HUES64 (cell line): ENCODE measurements at regions not wholly inside any gene's neighbourhood (a gene's known extent, or its start where the extent isn't known, plus 50 kb on each side); places are given as distances from the start of the nearest gene placed in this dataset.

ENCODE experiments used
- H3K27ac ChIP-seq: 2 replicates; pipeline ENCODE4 v1.7.0; 2013; ENCODE audit warnings: low read depth, low read length, inconsistent platforms
- H3K27me3 ChIP-seq: 2 replicates; pipeline ENCODE4 v1.6.1; 2013; ENCODE audit warnings: mild to moderate bottlenecking, low read length; ENCODE audit not compliant: insufficient read depth
- H3K36me3 ChIP-seq: 2 replicates; pipeline ENCODE4 v1.6.1; 2013; ENCODE audit warnings: mild to moderate bottlenecking, low read length; ENCODE audit not compliant: insufficient read depth
- H3K4me1 ChIP-seq: 2 replicates; pipeline ENCODE4 v1.6.1; 2013; ENCODE audit warnings: mild to moderate bottlenecking, low read length, moderate library complexity; ENCODE audit not compliant: insufficient read depth
- H3K4me3 ChIP-seq: 2 replicates; pipeline ENCODE4 v1.5.1; 2013; ENCODE audit warnings: mild to moderate bottlenecking, low read length, moderate library complexity
- H3K9ac ChIP-seq: 2 replicates; pipeline ENCODE4 v1.6.1; 2013; ENCODE audit warnings: mild to moderate bottlenecking, low read depth, low read length
- H3K9me3 ChIP-seq: 2 replicates; pipeline ENCODE4 v1.6.1; 2013; ENCODE audit warnings: low read depth, low read length; ENCODE audit not compliant: insufficient read depth
- WGBS: fragments of 150-250, 120-280 bp; methylation state at CpG from one replicate; pipeline ENCODE4 v1.1.7; 2013; ENCODE audit warnings: missing lambda C conversion rate; 5-methylcytosine and 5-hydroxymethylcytosine counted together

DNA sequence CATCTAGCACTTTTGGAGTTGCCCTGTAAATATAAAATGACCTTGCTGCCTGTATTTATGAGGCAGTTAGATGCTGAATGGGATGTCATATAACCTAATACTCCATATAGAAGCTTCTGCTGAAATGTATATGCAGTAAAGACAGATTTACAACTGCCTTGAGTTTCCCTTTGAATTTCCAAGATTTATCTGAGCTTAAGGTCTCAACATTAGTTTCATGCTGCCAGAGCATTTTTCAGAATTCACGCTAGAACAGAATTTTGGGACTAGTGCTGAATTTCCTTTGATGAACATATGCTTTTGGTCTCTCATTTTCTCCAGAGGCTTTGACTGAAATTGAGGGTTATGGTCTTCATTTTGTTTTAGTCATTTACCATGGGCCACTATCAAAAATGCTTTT is 254.7 kb upstream of the FANCL start:
- H3K27ac ChIP-seq, result 0 out of 2 replicates have a peak overlapping the region, but pooled peaks have one; percentile 12
- H3K27me3 ChIP-seq, result no peaks in the 10 kb centered on the region
- WGBS, result 90% methylated on average over 1 of the region's 1 CpG
- peaks cover 53% of the 10 kb centered on the region for H3K4me1 ChIP-seq
- no peak overlapping the region for H3K9ac ChIP-seq
- H3K36me3 ChIP-seq, result no peaks in the 10 kb centered on the region
- no peak overlapping the region for H3K4me3 ChIP-seq
- no peaks in the 10 kb centered on the region for H3K9me3 ChIP-seq

DNA sequence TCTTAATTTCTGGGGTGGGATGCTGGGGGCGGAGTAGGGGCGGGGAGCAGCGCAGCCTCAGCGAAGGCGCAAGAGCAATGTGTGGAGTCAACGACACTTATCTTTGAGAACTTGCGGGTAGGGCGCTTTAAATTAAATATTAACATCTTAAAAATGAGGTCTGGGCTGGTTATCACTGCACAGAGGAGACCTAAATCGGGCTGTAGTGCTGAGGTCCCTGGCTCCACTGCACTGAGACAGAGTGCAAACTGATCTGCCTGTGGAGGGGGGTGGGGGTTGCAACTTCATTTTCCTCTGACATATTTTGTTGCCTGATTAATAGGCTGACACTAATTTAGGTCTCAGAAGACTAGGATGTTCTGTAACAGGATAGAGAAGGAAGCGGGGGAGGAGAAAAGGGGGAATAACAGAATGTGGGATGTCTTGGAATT is 253.0 kb upstream of the FANCL start:
- WGBS, result 91% methylated on average over 10 of the region's 10 CpGs
- H3K27ac ChIP-seq, result no peak overlapping the region

DNA sequence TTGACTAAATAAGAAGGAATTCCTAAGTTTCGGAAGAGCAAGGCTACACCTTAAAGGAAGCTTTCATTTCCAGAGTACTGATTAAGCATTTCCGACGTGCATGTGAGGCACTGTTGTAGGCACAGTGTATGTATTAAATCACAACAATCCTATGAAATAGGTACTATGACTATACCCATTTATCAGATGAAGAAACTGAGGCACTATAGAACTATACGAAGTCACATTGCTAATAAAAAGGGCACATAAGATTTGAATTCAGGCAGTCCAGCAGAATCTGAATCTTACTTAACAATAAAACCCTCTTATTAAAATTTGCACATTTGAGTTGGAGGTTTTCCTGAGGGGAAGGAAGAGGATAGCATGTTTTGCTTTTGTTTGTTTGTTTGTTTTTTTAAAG is 243.5 kb upstream of the FANCL start:
- Histone ChIP-seq H3K9ac (no peak overlapping the region), H3K36me3 (no peaks in the 10 kb centered on the region), H3K27me3 (no peaks in the 10 kb centered on the region), H3K4me3 (no peak overlapping the region), H3K4me1 (peaks cover 6% of the 10 kb centered on the region), H3K27ac (no peak overlapping the region), H3K9me3 (peaks cover 24% of the 10 kb centered on the region)
- 91% methylated on average over 4 of the region's 4 CpGs for WGBS

More for the DNA sequence above, 253.0 kb upstream of the FANCL start:
- Histone ChIP-seq H3K4me3 (no peak overlapping the region), H3K27me3 (no peaks in the 10 kb centered on the region), H3K9ac (no peak overlapping the region), H3K36me3 (no peaks in the 10 kb centered on the region), H3K9me3 (no peaks in the 10 kb centered on the region), H3K4me1 (peaks cover 43% of the 10 kb centered on the region)

DNA sequence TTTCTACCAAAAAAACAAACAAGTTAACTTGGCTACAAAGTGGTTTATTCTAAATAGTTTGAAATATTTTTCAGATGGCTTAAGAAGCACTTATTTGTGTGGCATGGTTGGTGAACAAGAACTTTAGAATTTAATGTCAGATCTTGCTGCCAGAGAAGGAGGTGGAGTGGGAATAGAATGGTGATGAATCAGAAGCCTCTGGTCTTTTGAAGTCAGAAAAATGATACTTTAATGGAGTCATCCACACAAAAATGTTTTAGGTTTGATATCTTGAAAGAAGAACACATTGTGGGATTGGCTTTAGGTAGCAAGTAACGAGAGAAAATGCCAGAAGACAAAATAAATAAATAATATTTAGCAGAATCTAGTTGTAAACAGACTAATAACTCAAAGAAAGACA is 243.1 kb upstream of the FANCL start:
- Histone ChIP-seq H3K9me3 (peaks cover 24% of the 10 kb centered on the region), H3K27ac (no peak overlapping the region), H3K4me1 (peaks cover 9% of the 10 kb centered on the region), H3K27me3 (no peaks in the 10 kb centered on the region), H3K4me3 (no peak overlapping the region), H3K9ac (no peak overlapping the region), H3K36me3 (no peaks in the 10 kb centered on the region)
- WGBS, result no CpG with 5 or more reads among the region's 1 CpG

DNA sequence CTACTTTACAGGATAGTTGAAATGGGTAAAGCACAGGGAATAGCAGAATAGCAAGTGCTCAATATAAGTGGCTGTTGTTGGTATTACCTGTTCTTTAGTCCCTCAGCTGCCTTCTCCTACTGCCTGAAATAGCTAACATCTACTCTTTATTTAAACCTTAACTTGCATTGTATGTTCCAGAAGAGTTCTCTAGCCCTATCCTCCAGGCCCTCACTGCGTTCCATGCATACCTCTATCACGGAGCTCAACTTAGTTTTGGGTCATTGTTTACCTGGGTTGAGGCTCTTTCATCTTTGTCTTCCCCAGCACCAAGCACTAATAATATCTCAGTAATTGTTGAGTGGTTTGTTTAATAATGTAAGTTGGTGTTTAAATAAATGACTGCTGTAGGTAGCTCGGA is 242.2 kb upstream of the FANCL start:
- Histone ChIP-seq H3K36me3 (no peaks in the 10 kb centered on the region), H3K9me3 (peaks cover 21% of the 10 kb centered on the region), H3K4me3 (no peak overlapping the region), H3K27ac (no peak overlapping the region), H3K4me1 (peaks cover 14% of the 10 kb centered on the region), H3K9ac (no peak overlapping the region), H3K27me3 (no peaks in the 10 kb centered on the region)
- 88% methylated on average over 3 of the region's 3 CpGs for WGBS

DNA sequence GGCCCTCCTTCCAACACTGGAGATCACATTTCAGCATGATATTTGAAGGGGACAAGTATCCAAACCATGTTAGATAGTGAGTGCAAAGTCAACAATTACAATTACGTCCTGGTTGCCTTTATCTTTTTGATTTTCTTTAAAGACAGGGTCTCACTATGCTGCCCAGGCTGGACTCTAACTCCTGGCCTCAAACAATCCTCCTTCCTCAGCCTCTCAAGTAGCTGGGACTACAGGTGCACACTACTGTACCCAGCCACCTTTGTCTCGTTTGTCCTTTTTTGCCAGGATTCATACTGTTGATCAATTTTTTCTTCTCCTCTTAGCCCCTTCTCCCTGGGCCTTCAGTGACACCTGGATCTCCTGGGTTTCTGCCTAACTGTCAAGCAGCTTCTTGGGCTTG is 240.5 kb upstream of the FANCL start:
- Histone ChIP-seq H3K9ac (no peak overlapping the region), H3K27me3 (no peaks in the 10 kb centered on the region), H3K4me3 (no peak overlapping the region), H3K9me3 (peaks cover 11% of the 10 kb centered on the region), H3K4me1 (peaks cover 14% of the 10 kb centered on the region), H3K27ac (no peak overlapping the region), H3K36me3 (no peaks in the 10 kb centered on the region)
- 93% methylated on average over 2 of the region's 2 CpGs for WGBS

DNA sequence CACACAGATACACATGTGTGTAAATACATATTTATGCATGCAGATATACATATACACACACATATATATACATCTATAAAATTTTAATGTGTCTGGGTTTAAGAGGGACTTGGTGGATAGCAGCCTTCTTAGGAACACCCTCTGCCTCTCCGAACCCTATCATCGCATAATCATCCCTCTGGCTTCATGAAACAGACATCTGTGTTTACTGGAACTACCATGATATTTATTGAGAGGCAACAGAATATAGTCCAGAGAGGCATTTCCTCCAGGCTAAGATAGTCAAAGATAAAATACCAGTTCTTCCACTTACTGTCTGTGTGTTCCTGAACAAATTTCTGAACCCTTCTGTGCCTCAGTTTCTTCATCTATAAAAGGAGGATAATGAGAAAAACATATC is 239.0 kb upstream of the FANCL start:
- no peaks in the 10 kb centered on the region for H3K27me3 ChIP-seq
- H3K9ac ChIP-seq, result no peak overlapping the region
- H3K36me3 ChIP-seq, result no peaks in the 10 kb centered on the region
- no peak overlapping the region for H3K4me3 ChIP-seq
- peaks cover 14% of the 10 kb centered on the region for H3K4me1 ChIP-seq
- no peak overlapping the region for H3K27ac ChIP-seq
- H3K9me3 ChIP-seq, result no peaks in the 10 kb centered on the region
- WGBS, result 95% methylated on average over 2 of the region's 2 CpGs

DNA sequence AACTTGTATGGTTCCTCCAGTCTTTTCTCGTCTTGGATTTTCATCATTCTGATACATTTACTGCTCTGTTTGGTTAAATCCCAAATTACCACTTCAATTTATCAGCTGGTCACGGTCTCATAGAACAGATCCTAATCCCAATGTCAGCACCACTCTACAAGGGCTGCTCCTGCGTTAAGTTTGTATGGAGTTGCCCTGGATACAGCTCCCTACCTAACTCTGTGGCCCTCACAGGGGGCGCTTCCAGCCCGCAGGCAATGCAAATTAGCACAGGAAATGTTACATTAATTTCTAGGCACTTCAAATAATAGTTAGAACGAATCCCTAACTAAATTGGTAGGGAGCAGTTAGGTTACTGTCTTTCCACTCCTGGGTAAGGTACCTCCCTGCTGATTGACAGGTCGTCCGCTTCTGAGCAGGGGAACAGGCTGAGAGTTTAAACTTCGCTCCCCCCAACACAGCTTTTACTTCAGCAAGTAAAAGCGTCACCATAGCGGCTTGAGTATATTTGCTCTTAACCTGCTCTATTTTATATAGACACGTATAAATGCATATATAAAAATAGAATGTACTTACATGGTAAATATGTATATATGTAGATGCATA is 238.5 kb upstream of the FANCL start:
- WGBS, result 39% methylated on average over 11 of the region's 12 CpGs
- Histone ChIP-seq H3K9me3 (no peaks in the 10 kb centered on the region), H3K9ac (no peak overlapping the region), H3K4me1 (peaks cover 14% of the 10 kb centered on the region), H3K27ac (no peak overlapping the region), H3K4me3 (no peak overlapping the region), H3K36me3 (no peaks in the 10 kb centered on the region), H3K27me3 (no peaks in the 10 kb centered on the region)

DNA sequence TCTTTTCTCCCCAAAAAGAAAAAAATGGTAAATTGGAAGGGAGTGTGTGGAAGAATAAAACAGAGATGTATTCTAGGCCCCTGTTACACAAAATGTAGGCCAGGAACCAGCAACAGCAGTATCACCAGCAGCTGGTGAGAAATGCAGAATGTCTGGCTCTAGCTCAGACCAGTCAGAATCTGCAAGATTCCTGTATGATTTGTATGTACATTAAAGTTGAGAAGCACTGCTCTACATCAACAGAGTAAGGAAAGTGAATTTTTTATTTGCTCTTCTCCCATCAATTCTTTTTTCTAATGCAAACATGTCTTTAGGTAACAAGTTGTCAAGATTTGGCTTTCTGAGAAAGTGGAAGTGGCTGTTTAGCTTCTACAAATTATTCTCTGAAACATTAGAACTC is 235.4 kb upstream of the FANCL start:
- Histone ChIP-seq H3K36me3 (no peaks in the 10 kb centered on the region), H3K27ac (no peak overlapping the region), H3K9ac (no peak overlapping the region), H3K4me1 (peaks cover 14% of the 10 kb centered on the region), H3K9me3 (no peaks in the 10 kb centered on the region), H3K27me3 (no peaks in the 10 kb centered on the region), H3K4me3 (no peak overlapping the region)

DNA sequence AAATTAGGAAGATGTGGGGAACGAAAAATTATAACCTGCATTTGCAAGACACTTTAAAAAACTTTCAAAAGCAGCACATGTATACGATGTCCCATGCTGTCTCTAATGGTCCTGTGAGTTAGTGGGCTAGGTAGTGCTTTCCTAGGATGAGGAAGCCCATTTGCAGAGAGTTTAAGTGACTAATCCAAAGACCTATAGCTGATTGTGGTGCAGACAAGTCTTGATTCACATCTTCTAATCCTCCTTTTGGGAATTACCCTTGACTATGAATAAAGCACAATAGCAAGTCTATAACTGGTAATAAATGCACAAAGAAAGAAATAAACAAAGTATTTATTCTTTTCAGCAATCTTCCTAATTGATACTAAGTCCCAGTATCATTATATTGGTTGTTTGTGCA is 234.6 kb upstream of the FANCL start:
- WGBS, result 66% methylated on average over 2 of the region's 2 CpGs
- Histone ChIP-seq H3K4me1 (peaks cover 14% of the 10 kb centered on the region), H3K4me3 (no peak overlapping the region), H3K27me3 (no peaks in the 10 kb centered on the region), H3K9me3 (no peaks in the 10 kb centered on the region), H3K36me3 (no peaks in the 10 kb centered on the region), H3K9ac (no peak overlapping the region), H3K27ac (no peak overlapping the region)

DNA sequence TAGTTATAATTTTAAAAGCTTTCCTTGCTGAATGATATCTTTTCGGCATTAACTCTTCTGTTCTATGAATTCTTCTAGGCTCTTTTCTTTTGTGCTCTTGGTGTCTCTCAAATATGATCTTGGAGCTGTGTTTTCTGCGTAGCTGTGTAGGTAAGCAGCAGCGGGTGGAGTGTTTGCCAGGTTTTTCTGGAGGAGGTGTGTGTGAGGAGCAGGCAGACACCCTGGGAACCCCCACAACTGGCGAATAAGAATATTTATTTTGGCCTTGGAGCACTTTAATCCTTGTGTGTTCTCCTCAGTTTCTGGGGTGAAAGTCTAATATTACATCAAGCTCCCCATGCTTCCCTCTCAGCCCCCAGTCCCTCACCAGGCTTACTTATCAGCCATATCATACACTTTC is 232.0 kb upstream of the FANCL start:
- Histone ChIP-seq H3K4me1 (no peaks in the 10 kb centered on the region), H3K9me3 (no peaks in the 10 kb centered on the region), H3K9ac (no peak overlapping the region), H3K36me3 (no peaks in the 10 kb centered on the region), H3K27me3 (no peaks in the 10 kb centered on the region), H3K4me3 (no peak overlapping the region), H3K27ac (no peak overlapping the region)
- WGBS, result 94% methylated on average over 4 of the region's 4 CpGs

DNA sequence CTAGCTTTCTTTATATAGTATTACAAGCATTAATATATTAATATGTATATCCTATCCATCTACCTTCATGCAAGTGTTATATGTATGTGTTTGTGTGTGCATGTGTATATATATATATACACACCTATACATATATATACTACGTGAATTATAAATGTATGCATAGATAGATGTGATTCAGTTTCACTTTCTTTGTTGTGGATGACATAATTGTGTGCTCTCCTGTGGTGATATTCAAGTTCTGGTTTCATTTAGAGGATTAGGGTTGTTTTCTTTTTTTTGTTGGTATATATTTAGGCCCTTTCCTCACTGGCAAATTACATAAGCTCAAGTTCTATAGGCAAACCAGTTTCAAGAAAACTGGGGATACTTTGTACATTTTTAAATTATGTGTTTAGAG is 225.7 kb upstream of the FANCL start:
- Histone ChIP-seq H3K9ac (no peak overlapping the region), H3K9me3 (no peaks in the 10 kb centered on the region), H3K4me1 (no peaks in the 10 kb centered on the region), H3K36me3 (no peaks in the 10 kb centered on the region), H3K4me3 (no peak overlapping the region), H3K27ac (no peak overlapping the region), H3K27me3 (no peaks in the 10 kb centered on the region)
- WGBS, result 88% methylated on average over 1 of the region's 1 CpG
